ENCODE measurements at regions not wholly inside any gene's neighbourhood (a gene's known extent, or its start where the extent isn't known, plus 50 kb on each side); places are given as distances from the start of the nearest gene placed in this dataset.

DNA sequence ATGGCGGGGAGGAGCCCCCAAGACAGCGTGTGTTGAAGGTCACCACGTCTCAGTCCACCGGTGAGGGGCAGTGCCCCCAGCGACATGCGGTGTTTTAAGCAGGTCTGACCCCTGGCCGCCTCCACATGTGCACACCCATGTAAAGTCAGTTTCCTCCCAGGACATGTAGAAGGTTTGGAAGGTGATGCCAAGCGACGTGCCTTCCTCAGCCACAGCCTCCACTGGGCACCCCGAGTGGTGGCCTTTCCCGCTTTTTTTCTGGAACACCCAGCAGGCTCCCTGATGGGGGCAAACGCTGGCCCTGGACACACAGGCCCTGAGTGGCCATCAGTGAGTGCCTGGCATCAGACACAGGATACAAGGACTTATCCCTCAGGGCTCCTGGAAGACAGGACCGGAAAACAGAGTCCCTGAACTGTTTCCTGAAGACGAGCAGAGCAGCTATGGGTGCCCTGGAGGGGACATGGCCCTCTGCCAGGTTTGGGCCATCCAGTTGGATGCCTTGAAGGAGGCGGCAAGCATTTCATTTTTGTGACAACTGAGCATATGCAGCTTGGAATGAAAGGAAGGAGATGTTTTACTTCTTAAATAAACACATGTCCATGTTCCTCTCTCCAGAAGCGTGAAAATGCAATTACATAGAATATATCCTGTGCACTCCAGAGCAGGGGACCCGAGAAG is 275.8 kb upstream of the IRX2 start:
- Histone ChIP-seq H2AFZ (ENCODE audit: low read depth) (no peak overlapping the region), H3K27me3 (ENCODE audit: insufficient read depth) (no peaks in the 10 kb centered on the region; the same call in 1 of the 2 replicates), H3K4me1 (ENCODE audit: control insufficient read depth in 1 of 2, insufficient read depth in 2 of 2, low read depth in 1 of 2, low read length in 1 of 2) (no peaks in the 10 kb centered on the region), H3K9me2 (no peaks in the 10 kb centered on the region), H3K36me3 (replicated peaks in 1 of 2; ENCODE audit: control insufficient read depth in 1 of 2, insufficient read depth in 2 of 2, low read length in 1 of 2) (no peaks in the 10 kb centered on the region), H3K79me2 (ENCODE audit: insufficient read depth) (no peaks in the 10 kb centered on the region), H3K9me3 (no peaks in the 10 kb centered on the region), H3K9ac (no peak overlapping the region), H3K4me2 (no peak overlapping the region), H3K27ac (ENCODE audit: low read depth in 2 of 2, low read length in 1 of 2) (no peak overlapping the region), H3F3A (replicated peaks; ENCODE audit: insufficient read depth) (no peaks in the 10 kb centered on the region), H3K4me3 (ENCODE audit: low read depth in 2 of 2, low read length in 1 of 2) (no peak overlapping the region), H4K20me1 (ENCODE audit: insufficient read depth) (no peaks in the 10 kb centered on the region)
- no peak for DNase-seq
- no peak for TF ChIP-seq GATA2 (CRISPR knock-in tag; IDR thresholded peaks at IDR 0.05)
- TF ChIP-seq TEAD4 (IDR thresholded peaks at IDR 0.05; ENCODE audit: borderline replicate concordance, insufficient read depth) = no peak
- TF ChIP-seq, protein P1, sequence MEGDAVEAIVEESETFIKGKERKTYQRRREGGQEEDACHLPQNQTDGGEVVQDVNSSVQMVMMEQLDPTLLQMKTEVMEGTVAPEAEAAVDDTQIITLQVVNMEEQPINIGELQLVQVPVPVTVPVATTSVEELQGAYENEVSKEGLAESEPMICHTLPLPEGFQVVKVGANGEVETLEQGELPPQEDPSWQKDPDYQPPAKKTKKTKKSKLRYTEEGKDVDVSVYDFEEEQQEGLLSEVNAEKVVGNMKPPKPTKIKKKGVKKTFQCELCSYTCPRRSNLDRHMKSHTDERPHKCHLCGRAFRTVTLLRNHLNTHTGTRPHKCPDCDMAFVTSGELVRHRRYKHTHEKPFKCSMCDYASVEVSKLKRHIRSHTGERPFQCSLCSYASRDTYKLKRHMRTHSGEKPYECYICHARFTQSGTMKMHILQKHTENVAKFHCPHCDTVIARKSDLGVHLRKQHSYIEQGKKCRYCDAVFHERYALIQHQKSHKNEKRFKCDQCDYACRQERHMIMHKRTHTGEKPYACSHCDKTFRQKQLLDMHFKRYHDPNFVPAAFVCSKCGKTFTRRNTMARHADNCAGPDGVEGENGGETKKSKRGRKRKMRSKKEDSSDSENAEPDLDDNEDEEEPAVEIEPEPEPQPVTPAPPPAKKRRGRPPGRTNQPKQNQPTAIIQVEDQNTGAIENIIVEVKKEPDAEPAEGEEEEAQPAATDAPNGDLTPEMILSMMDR (IDR thresholded peaks at IDR 0.05) = no peak
- no peak for TF ChIP-seq MXI1 (IDR thresholded peaks at IDR 0.05; ENCODE audit: low read depth, low read length)
- no peak for TF ChIP-seq EP300 (IDR thresholded peaks at IDR 0.05; ENCODE audit: borderline replicate concordance in 1 of 2, low read depth in 1 of 2, low read length in 1 of 2)
- TF ChIP-seq RCOR1 (IDR thresholded peaks at IDR 0.05; ENCODE audit: low read length) = no peak
- no peak for TF ChIP-seq SIN3A (IDR thresholded peaks at IDR 0.05; ENCODE audit: borderline replicate concordance, low read depth, low read length)
- no peak for TF ChIP-seq RFX5 (IDR thresholded peaks at IDR 0.05; ENCODE audit: low read length)
- WGBS (ENCODE audit: low lambda C conversion rate) = 0% methylated on average over 15 of the region's 17 CpGs
- ChIA-PET CTCF (no interaction called here), POLR2A (no interaction called here)

DNA sequence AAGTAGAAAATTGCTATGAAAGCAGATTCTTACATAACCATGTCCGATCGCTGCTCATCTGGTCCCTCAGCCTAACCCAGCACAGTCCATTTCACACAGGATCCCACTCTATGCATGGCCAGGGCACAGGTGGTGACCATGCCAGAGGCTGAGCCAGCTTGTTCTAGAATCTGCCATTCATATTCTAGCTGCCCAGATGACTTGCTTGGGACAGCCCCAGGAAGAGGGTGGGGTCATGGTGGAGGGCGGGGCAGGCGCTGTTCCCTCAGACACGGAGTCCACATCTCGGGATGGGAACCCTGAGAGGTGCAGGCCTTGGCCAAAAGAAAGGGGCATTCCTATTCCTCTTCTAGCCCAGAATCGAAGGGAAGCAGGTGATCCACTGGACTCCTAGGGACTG is 275.2 kb upstream of the IRX2 start:
- Histone ChIP-seq H3K9ac (no peak overlapping the region), H3K4me2 (no peak overlapping the region), H3F3A (replicated peaks; ENCODE audit: insufficient read depth) (no peaks in the 10 kb centered on the region), H3K4me1 (ENCODE audit: control insufficient read depth in 1 of 2, insufficient read depth in 2 of 2, low read depth in 1 of 2, low read length in 1 of 2) (no peaks in the 10 kb centered on the region), H3K4me3 (ENCODE audit: low read depth in 2 of 2, low read length in 1 of 2) (no peak overlapping the region), H2AFZ (ENCODE audit: low read depth) (no peak overlapping the region), H3K9me2 (no peaks in the 10 kb centered on the region), H3K27ac (ENCODE audit: low read depth in 2 of 2, low read length in 1 of 2) (no peak overlapping the region), H3K9me3 (no peaks in the 10 kb centered on the region), H3K36me3 (replicated peaks in 1 of 2; ENCODE audit: control insufficient read depth in 1 of 2, insufficient read depth in 2 of 2, low read length in 1 of 2) (no peaks in the 10 kb centered on the region), H3K79me2 (ENCODE audit: insufficient read depth) (no peaks in the 10 kb centered on the region), H3K27me3 (ENCODE audit: insufficient read depth) (no peaks in the 10 kb centered on the region; the same call in 1 of the 2 replicates), H4K20me1 (ENCODE audit: insufficient read depth) (no peaks in the 10 kb centered on the region)
- ChIA-PET POLR2A (no interaction called here), CTCF (no interaction called here)
- TF ChIP-seq, protein P2, sequence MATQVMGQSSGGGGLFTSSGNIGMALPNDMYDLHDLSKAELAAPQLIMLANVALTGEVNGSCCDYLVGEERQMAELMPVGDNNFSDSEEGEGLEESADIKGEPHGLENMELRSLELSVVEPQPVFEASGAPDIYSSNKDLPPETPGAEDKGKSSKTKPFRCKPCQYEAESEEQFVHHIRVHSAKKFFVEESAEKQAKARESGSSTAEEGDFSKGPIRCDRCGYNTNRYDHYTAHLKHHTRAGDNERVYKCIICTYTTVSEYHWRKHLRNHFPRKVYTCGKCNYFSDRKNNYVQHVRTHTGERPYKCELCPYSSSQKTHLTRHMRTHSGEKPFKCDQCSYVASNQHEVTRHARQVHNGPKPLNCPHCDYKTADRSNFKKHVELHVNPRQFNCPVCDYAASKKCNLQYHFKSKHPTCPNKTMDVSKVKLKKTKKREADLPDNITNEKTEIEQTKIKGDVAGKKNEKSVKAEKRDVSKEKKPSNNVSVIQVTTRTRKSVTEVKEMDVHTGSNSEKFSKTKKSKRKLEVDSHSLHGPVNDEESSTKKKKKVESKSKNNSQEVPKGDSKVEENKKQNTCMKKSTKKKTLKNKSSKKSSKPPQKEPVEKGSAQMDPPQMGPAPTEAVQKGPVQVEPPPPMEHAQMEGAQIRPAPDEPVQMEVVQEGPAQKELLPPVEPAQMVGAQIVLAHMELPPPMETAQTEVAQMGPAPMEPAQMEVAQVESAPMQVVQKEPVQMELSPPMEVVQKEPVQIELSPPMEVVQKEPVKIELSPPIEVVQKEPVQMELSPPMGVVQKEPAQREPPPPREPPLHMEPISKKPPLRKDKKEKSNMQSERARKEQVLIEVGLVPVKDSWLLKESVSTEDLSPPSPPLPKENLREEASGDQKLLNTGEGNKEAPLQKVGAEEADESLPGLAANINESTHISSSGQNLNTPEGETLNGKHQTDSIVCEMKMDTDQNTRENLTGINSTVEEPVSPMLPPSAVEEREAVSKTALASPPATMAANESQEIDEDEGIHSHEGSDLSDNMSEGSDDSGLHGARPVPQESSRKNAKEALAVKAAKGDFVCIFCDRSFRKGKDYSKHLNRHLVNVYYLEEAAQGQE (IDR thresholded peaks at IDR 0.05; ENCODE audit: low read depth, low read length) = no peak
- TF ChIP-seq MXI1 (IDR thresholded peaks at IDR 0.05; ENCODE audit: low read depth, low read length) (no peak), FOXM1 (IDR thresholded peaks at IDR 0.05; ENCODE audit: low read depth) (no peak)
- TF ChIP-seq, protein P3, sequence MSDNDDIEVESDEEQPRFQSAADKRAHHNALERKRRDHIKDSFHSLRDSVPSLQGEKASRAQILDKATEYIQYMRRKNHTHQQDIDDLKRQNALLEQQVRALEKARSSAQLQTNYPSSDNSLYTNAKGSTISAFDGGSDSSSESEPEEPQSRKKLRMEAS (IDR thresholded peaks at IDR 0.05; ENCODE audit: low read depth) = no peak
- DNase-seq = no peak
- 0% methylated on average over 6 of the region's 7 CpGs for WGBS (ENCODE audit: low lambda C conversion rate)
